WTC11 (cell line): ENCODE measurements at regions not wholly inside any gene's neighbourhood (a gene's known extent, or its start where the extent isn't known, plus 50 kb on each side); places are given as distances from the start of the nearest gene placed in this dataset.

Experiments
- ATAC-seq: fragments of 200-7000 bp; cut with Tn5 transposase; 2 replicates; pipeline ENCODE4 v1.10.0; 2021; ENCODE audit warnings: mild to moderate bottlenecking, moderate library complexity
- CTCF ChIA-PET: fragments of 300-600 bp; sonication (Branson Sonifier 250); formaldehyde crosslinking; loops from one replicate; lab custom pipeline; 2021; ENCODE audit warnings: antibody characterized with exemption; lab: Charles Lee
- POLR2A ChIA-PET: fragments of 350-600 bp; sonication (Branson Sonifier 250); formaldehyde crosslinking; loops from one replicate; lab custom pipeline; 2021; ENCODE audit warnings: antibody characterized with exemption; lab: Charles Lee
- DNase-seq: peaks from one replicate; pipeline ENCODE4 v3.0.0; 2021; ENCODE audit warnings: low spot score
- H3K27ac Mint-ChIP-seq: 2 replicates; pipeline ENCODE4 v1.8.0; 2021; ENCODE audit warnings: mixed read lengths
- H3K27me3 Mint-ChIP-seq: 2 replicates; pipeline ENCODE4 v1.8.0; 2021; ENCODE audit warnings: low read depth, mild to moderate bottlenecking, moderate library complexity, mixed read lengths
- H3K36me3 Mint-ChIP-seq: 2 replicates; pipeline ENCODE4 v1.8.0; 2021; ENCODE audit warnings: mixed read lengths
- H3K4me1 Mint-ChIP-seq: 2 replicates; pipeline ENCODE4 v1.8.0; 2022; ENCODE audit warnings: mixed read lengths
- H3K4me3 Mint-ChIP-seq: 2 replicates; pipeline ENCODE4 v1.8.0; 2021; ENCODE audit warnings: mild to moderate bottlenecking, moderate library complexity, mixed read lengths
- H3K9me3 Mint-ChIP-seq: 2 replicates; pipeline ENCODE4 v1.8.0; 2021; ENCODE audit warnings: mixed read lengths
- JUN ChIP-seq: sonication (generic); formaldehyde crosslinking; IDR thresholded peaks from 2 replicates; pipeline ENCODE4 v1.8.0; 2023; ENCODE audit warnings: mild to moderate bottlenecking, missing genetic modification reagents
- MYBL2 ChIP-seq: sonication (generic); formaldehyde crosslinking; IDR thresholded peaks from 2 replicates; pipeline ENCODE4 v1.8.1; 2023; ENCODE audit warnings: mild to moderate bottlenecking, moderate library complexity, missing genetic modification reagents
- NFATC4 ChIP-seq: fragments of 250-450 bp; sonication (Bioruptor Pico); IDR thresholded peaks from 2 replicates; pipeline ENCODE4 v1.9.0; 2021; ENCODE audit warnings: mild to moderate bottlenecking
- OVOL2 ChIP-seq: fragments of 250-450 bp; sonication (Bioruptor Pico); IDR thresholded peaks from 2 replicates; pipeline ENCODE4 v1.9.0; 2021; ENCODE audit warnings: mild to moderate bottlenecking, borderline replicate concordance
- PREB ChIP-seq: sonication (generic); formaldehyde crosslinking; IDR thresholded peaks from 2 replicates; pipeline ENCODE4 v1.8.1; 2022; ENCODE audit warnings: mild to moderate bottlenecking, missing genetic modification reagents, moderate library complexity, borderline replicate concordance
- RELA ChIP-seq: sonication (generic); formaldehyde crosslinking; IDR thresholded peaks from 2 replicates; pipeline ENCODE4 v1.8.1; 2022; ENCODE audit warnings: missing genetic modification reagents, mild to moderate bottlenecking, borderline replicate concordance
- USF2 ChIP-seq: sonication (generic); formaldehyde crosslinking; IDR thresholded peaks from 2 replicates; pipeline ENCODE4 v1.8.1; 2023; ENCODE audit warnings: mild to moderate bottlenecking, missing genetic modification reagents, moderate library complexity
- ZNF219 ChIP-seq: sonication (generic); formaldehyde crosslinking; IDR thresholded peaks from 2 replicates; pipeline ENCODE4 v1.8.0; 2023; ENCODE audit warnings: missing genetic modification reagents, mild to moderate bottlenecking, borderline replicate concordance
- ZNF396 ChIP-seq: fragments of 250-450 bp; sonication (Bioruptor Pico); IDR thresholded peaks from 2 replicates; pipeline ENCODE4 v1.8.0; 2021; ENCODE audit warnings: mild to moderate bottlenecking, moderate library complexity, borderline replicate concordance

GRCh38 chr3:146305808-146306423 is 55.0 kb upstream of the PLSCR4 start (continued):
- TF ChIP-seq JUN (CRISPR knock-in tag) (no peak), OVOL2 (CRISPR knock-in tag) (no peak), ZNF396 (CRISPR knock-in tag) (no peak), PREB (no peak), NFATC4 (CRISPR knock-in tag) (no peak)

DNA sequence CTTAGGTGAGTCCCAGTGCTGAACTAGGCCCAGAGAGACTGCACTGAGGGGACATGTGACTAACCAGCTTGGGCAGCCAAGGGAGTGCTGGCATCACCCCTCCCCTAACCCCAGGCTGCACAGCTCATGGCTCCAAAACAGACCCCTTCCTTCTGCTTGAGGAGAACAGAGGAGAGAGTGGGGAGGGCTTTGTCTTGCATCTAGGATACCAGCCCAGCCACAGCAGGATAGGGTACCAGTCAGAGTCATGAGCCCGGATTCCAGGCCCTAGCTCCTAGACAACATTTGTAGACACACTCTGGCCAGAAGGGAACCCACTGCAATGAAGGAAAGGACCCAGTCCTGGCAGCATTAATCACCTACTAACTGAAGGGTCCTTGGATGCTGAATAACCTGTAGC is 49.9 kb upstream of the PLSCR4 start:
- H3K9me3 Mint-ChIP-seq = peaks cover 11% of the 10 kb centered on the region; the same call in 1 of the 2 replicates
- H3K36me3 Mint-ChIP-seq = no peaks in the 10 kb centered on the region
- no peak overlapping the region for H3K27ac Mint-ChIP-seq
- no peaks in the 10 kb centered on the region for H3K27me3 Mint-ChIP-seq
- DNase-seq (no peak), ATAC-seq (no peak)
- ChIA-PET CTCF (no interaction called here), POLR2A (no interaction called here)
- TF ChIP-seq ZNF219 (CRISPR knock-in tag) (no peak), MYBL2 (CRISPR knock-in tag) (no peak), USF2 (no peak), PREB (no peak), RELA (no peak)
- no peak overlapping the region for H3K4me3 Mint-ChIP-seq
- H3K4me1 Mint-ChIP-seq = no peaks in the 10 kb centered on the region
